ENCODE measurements at regions not wholly inside any gene's neighbourhood (a gene's known extent, or its start where the extent isn't known, plus 50 kb on each side); places are given as distances from the start of the nearest gene placed in this dataset.

DNA sequence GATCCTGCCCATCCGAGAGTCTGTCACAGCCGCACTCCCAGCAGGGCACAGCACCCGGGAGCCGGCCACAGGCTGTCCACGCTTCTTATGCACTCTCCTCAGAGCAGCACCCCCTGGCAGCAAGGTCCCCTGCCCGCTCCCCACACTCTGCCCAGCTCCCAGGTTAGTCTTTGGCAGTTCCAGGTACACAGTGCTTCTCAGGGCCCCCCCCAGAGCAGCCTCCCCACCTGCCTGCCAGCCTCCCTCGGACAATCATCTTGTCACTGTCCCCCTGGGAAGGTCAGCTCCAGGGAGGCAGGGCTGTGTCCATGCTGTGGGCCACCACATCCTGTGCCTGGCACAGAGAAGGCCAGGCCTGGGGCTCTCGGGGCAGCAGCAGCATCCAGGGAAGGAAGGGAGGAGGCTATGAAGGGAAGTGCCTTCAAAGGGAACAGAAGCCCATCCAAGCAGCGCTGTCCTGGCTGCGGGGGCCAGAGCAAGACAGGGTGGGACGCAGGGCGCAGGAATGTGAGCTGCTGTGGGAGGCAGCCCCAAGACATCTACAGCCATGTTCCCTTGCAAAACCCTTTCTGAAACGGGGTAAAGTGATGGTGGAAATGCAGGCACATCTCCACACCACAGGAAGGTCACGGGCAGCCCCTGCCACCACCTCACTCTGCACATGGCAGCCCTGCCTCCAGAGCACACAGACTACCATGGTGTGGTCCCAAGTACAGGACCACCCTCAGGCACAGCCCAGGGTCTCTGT, 68.6 kb upstream of the ADAMTS2 start:
- Mint-ChIP-seq H3K27ac (ENCODE audit: unreplicated experiment) (no peak overlapping the region), H3K4me1 (ENCODE audit: unreplicated experiment) (no peaks in the 10 kb centered on the region), H3K36me3 (ENCODE audit: unreplicated experiment) (no peaks in the 10 kb centered on the region), H3K9me3 (ENCODE audit: unreplicated experiment) (peaks cover 6% of the 10 kb centered on the region), H3K27me3 (ENCODE audit: unreplicated experiment) (no peaks in the 10 kb centered on the region), H3K4me3 (ENCODE audit: unreplicated experiment) (no peak overlapping the region)
- peak; percentile 77 for DNase-seq (ENCODE audit: extremely low spot score, unreplicated experiment)
- TF ChIP-seq, protein P1, sequence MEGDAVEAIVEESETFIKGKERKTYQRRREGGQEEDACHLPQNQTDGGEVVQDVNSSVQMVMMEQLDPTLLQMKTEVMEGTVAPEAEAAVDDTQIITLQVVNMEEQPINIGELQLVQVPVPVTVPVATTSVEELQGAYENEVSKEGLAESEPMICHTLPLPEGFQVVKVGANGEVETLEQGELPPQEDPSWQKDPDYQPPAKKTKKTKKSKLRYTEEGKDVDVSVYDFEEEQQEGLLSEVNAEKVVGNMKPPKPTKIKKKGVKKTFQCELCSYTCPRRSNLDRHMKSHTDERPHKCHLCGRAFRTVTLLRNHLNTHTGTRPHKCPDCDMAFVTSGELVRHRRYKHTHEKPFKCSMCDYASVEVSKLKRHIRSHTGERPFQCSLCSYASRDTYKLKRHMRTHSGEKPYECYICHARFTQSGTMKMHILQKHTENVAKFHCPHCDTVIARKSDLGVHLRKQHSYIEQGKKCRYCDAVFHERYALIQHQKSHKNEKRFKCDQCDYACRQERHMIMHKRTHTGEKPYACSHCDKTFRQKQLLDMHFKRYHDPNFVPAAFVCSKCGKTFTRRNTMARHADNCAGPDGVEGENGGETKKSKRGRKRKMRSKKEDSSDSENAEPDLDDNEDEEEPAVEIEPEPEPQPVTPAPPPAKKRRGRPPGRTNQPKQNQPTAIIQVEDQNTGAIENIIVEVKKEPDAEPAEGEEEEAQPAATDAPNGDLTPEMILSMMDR (IDR thresholded peaks at IDR 0.05), result no peak

DNA sequence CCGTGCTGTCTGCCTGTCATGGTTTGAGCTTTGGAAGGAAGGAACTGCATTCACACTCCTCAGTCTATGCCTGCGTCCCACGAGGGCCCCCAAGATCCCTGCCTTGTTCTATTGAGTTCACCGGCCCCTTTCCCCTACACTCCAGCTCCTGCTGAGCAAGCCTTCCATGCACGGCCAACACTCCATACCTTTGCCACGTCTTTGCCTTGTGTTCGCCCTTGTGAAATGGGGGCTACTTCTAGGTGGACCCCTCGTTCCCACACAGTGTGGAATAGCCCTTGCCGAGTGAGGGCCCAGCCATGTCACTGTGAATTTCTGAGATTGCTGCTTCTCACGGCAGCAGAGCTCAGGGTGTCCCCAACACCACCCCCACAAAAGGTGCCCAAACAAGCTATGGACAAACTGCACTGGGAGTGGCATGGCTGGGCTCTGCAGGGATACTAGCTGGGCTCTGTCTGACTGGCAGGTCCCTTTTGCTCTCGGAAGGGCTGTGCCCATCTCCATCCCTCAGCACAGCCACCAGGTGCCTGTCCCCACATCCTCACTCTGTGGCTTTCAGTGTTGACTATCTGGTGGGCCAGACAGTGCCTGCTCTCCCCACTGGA, 67.9 kb upstream of the ADAMTS2 start:
- Mint-ChIP-seq H3K27ac (ENCODE audit: unreplicated experiment) (no peak overlapping the region), H3K27me3 (ENCODE audit: unreplicated experiment) (no peaks in the 10 kb centered on the region), H3K4me3 (ENCODE audit: unreplicated experiment) (no peak overlapping the region), H3K9me3 (ENCODE audit: unreplicated experiment) (peaks cover 7% of the 10 kb centered on the region), H3K36me3 (ENCODE audit: unreplicated experiment) (no peaks in the 10 kb centered on the region), H3K4me1 (ENCODE audit: unreplicated experiment) (no peaks in the 10 kb centered on the region)
- TF ChIP-seq, protein P1 (IDR thresholded peaks at IDR 0.05), result no peak
- peak; percentile 69 for DNase-seq (ENCODE audit: extremely low spot score, unreplicated experiment)

DNA sequence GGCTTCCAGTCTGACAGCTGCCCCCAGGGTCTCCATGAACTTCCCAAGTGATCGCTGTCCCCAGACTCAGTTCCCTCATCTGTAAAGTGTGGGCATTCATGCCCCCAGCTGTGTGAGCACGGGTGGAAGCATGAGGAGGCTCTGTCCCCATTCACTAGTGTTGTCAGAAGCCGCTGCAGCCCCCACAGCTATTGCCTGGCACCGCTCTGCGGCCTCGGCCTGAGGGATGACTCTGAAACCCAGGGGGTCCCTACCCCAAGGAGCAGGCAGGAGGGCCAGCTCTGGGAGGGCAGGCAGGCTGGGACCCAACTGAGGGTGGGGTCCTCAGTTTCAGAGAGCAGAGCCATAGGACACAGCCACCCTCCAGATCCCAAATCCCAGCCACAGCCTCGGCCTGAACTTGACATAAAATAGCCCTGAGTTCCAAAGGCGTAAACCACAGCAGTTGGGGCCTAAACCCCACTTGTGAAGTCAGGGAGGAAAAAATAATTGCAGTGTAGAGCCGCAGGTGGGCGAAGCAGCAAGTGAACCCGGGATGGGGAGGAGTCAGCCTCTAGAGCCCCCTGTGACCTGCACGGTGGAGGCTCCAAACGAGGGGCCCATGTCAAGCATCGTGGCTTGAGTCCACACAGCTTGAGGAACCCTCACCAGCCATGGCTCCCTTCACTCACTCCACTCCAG, 66.0 kb upstream of the ADAMTS2 start:
- H3K4me1 Mint-ChIP-seq (ENCODE audit: unreplicated experiment), result no peaks in the 10 kb centered on the region
- DNase-seq (ENCODE audit: extremely low spot score, unreplicated experiment), result peak; percentile 82
- no peak overlapping the region for H3K27ac Mint-ChIP-seq (ENCODE audit: unreplicated experiment)
- H3K4me3 Mint-ChIP-seq (ENCODE audit: unreplicated experiment), result no peak overlapping the region
- H3K36me3 Mint-ChIP-seq (ENCODE audit: unreplicated experiment), result no peaks in the 10 kb centered on the region
- H3K27me3 Mint-ChIP-seq (ENCODE audit: unreplicated experiment), result no peaks in the 10 kb centered on the region
- TF ChIP-seq, protein P1 (IDR thresholded peaks at IDR 0.05), result no peak
- peaks cover 13% of the 10 kb centered on the region for H3K9me3 Mint-ChIP-seq (ENCODE audit: unreplicated experiment)

DNA sequence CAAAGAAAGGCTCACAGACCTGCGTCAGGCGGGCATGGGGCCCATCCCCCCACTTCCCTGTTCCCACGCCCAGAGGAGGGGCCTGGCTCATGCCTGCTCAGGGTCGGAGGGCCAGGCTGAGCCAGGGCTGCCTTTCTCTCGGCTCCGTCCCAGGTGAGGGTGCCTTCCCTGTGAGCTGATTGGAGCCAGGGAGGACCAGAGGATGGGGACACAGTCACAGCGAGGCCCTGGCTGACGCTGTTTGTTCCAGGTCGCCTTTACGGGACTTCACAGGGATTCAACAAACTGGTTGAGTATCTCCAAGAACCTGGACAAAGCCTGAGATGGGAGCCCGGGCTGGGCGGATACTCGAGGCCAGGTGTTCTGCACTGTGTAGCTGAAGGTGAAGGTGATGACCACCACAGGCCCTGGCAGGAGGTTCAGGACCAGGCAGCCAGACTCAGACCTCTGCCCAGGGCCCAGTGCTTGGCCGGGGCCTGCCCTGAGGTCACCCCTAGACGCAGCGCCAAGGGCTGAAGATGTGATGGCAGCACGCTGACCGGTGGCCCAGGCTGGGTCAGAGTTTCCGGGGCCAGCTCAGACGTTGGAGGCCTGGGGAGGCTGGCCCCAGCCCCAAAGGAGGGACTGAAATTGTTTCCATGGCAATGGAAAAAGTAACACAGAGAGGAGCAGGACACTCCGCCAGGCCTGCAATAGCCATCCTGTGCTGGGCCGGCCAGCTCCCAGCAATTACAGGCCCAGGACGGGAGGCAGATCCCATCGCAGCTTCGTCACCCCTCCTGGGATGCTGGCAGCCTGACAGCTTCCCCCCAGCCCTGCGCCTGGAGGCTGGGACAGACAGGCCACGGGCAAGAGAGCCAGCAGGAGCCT, 65.3 kb upstream of the ADAMTS2 start:
- DNase-seq (ENCODE audit: extremely low spot score, unreplicated experiment), result peak; percentile 84
- Mint-ChIP-seq H3K27me3 (ENCODE audit: unreplicated experiment) (no peaks in the 10 kb centered on the region), H3K36me3 (ENCODE audit: unreplicated experiment) (no peaks in the 10 kb centered on the region)

More for the DNA sequence above, 65.3 kb upstream of the ADAMTS2 start:
- Mint-ChIP-seq H3K27ac (ENCODE audit: unreplicated experiment) (no peak overlapping the region), H3K4me1 (ENCODE audit: unreplicated experiment) (no peaks in the 10 kb centered on the region), H3K9me3 (ENCODE audit: unreplicated experiment) (peaks cover 13% of the 10 kb centered on the region), H3K4me3 (ENCODE audit: unreplicated experiment) (no peak overlapping the region)
- TF ChIP-seq, protein P1 (IDR thresholded peaks at IDR 0.05), result no peak

Data from osteocyte (in vitro differentiated cells).